HEK293 (cell line): ENCODE measurements at regions not wholly inside any gene's neighbourhood (a gene's known extent, or its start where the extent isn't known, plus 50 kb on each side); places are given as distances from the start of the nearest gene placed in this dataset.

Experiments
- CTCF ChIA-PET: fragments of 350-600 bp; formaldehyde crosslinking; extraction: SDS; loops from one replicate; lab custom pipeline; 2021; ENCODE audit warnings: antibody characterized with exemption; lab: Yijun Ruan, JAX
- POLR2A ChIA-PET: fragments of 300-600 bp; formaldehyde crosslinking; extraction: SDS; loops from one replicate; lab custom pipeline; 2020; ENCODE audit warnings: antibody characterized with exemption, inconsistent platforms; lab: Yijun Ruan, JAX
- H3K27ac ChIP-seq: fragments of 200-500 bp; sonication (Bioruptor generic); 2 replicates; pipeline ENCODE4 v1.5.1; 2014; ENCODE audit warnings: low read depth, low read length, control low read depth, inconsistent platforms; ENCODE audit errors: extremely low read depth
- H3K36me3 ChIP-seq, 2 experiments: fragments of 200-500 bp in 1 of 2; sonication (Bioruptor generic) in 1 of 2; 1 replicate in 1 of 2; 2 replicates in 1 of 2; pipeline ENCODE4 v1.5.1; 2014 to 2017; ENCODE audit warnings: inconsistent platforms in 2 of 2, low read length in 2 of 2; ENCODE audit not compliant: control insufficient read depth in 2 of 2, insufficient read depth in 1 of 2
- H3K4me1 ChIP-seq: fragments of 200-500 bp; sonication (Bioruptor generic); 2 replicates; pipeline ENCODE4 v1.5.1; 2014; ENCODE audit warnings: mild to moderate bottlenecking, low read length, inconsistent platforms; ENCODE audit not compliant: control insufficient read depth, insufficient read depth
- H3K4me3 ChIP-seq: 2 replicates; pipeline ENCODE4 v1.5.1; 2011; ENCODE audit warnings: low read depth, mild to moderate bottlenecking, control low read depth, low read length, moderate library complexity
- H3K9me3 ChIP-seq: fragments of 200-500 bp; sonication (Bioruptor generic); 2 replicates; pipeline ENCODE4 v1.5.1; 2014; ENCODE audit warnings: low read depth, low read length, inconsistent platforms; ENCODE audit not compliant: control insufficient read depth, insufficient read depth
- KLF16 ChIP-seq: fragments of 450-650 bp; formaldehyde crosslinking; IDR thresholded peaks from 2 replicates; pipeline ENCODE4 v1.5.1; 2017; ENCODE audit warnings: missing biosample characterization, missing genetic modification characterization
- KLF7 ChIP-seq: fragments of 450-650 bp; formaldehyde crosslinking; IDR thresholded peaks from 2 replicates; pipeline ENCODE4 v1.5.1; 2016; ENCODE audit warnings: missing biosample characterization, missing genetic modification characterization, borderline replicate concordance
- MZF1 ChIP-seq: fragments of 450-650 bp; formaldehyde crosslinking; IDR thresholded peaks from 2 replicates; pipeline ENCODE4 v1.5.1; 2017; ENCODE audit warnings: missing biosample characterization, missing genetic modification characterization, borderline replicate concordance
- OSR2 ChIP-seq: fragments of 450-650 bp; formaldehyde crosslinking; IDR thresholded peaks from 2 replicates; pipeline ENCODE4 v1.5.1; 2016; ENCODE audit warnings: missing biosample characterization, missing genetic modification characterization
- REPIN1 ChIP-seq: fragments of 450-650 bp; formaldehyde crosslinking; IDR thresholded peaks from 2 replicates; pipeline ENCODE4 v1.5.1; 2017; ENCODE audit warnings: missing biosample characterization, missing genetic modification characterization, low read depth
- SP2 ChIP-seq: fragments of 450-650 bp; formaldehyde crosslinking; IDR thresholded peaks from 2 replicates; pipeline ENCODE4 v1.5.1; 2016; ENCODE audit warnings: missing biosample characterization, missing genetic modification characterization
- SP7 ChIP-seq: fragments of 450-650 bp; formaldehyde crosslinking; IDR thresholded peaks from 2 replicates; pipeline ENCODE4 v1.5.1; 2016; ENCODE audit warnings: missing biosample characterization, missing genetic modification characterization
- TRIM28 ChIP-seq: IDR thresholded peaks from 2 replicates; pipeline ENCODE4 v1.6.1; 2011; ENCODE audit warnings: low read length, control low read depth, borderline replicate concordance
- ZIC2 ChIP-seq: fragments of 450-650 bp; formaldehyde crosslinking; IDR thresholded peaks from 2 replicates; pipeline ENCODE4 v1.5.1; 2016; ENCODE audit warnings: missing biosample characterization, missing genetic modification characterization
- ZNF133 ChIP-seq: fragments of 450-650 bp; formaldehyde crosslinking; IDR thresholded peaks from 2 replicates; pipeline ENCODE4 v1.5.1; 2016; ENCODE audit warnings: missing biosample characterization, missing genetic modification characterization
- ZNF202 ChIP-seq: fragments of 450-650 bp; formaldehyde crosslinking; IDR thresholded peaks from 2 replicates; pipeline ENCODE4 v1.5.1; 2016; ENCODE audit warnings: missing biosample characterization, missing genetic modification characterization, borderline replicate concordance
- ZNF211 ChIP-seq: fragments of 450-650 bp; formaldehyde crosslinking; IDR thresholded peaks from 2 replicates; pipeline ENCODE4 v1.5.1; 2016; ENCODE audit warnings: low read depth, missing biosample characterization, missing genetic modification characterization
- ZNF501 ChIP-seq: fragments of 450-650 bp; formaldehyde crosslinking; IDR thresholded peaks from 2 replicates; pipeline ENCODE4 v1.5.1; 2016; ENCODE audit warnings: missing biosample characterization, missing genetic modification characterization
- ZNF514 ChIP-seq: fragments of 450-650 bp; formaldehyde crosslinking; IDR thresholded peaks from 2 replicates; pipeline ENCODE4 v1.5.1; 2016; ENCODE audit warnings: missing biosample characterization, missing genetic modification characterization
- ZNF529 ChIP-seq: fragments of 450-650 bp; formaldehyde crosslinking; IDR thresholded peaks from 2 replicates; pipeline ENCODE4 v1.5.1; 2017; ENCODE audit warnings: missing genetic modification characterization, missing biosample characterization; ENCODE audit not compliant: insufficient replicate concordance
- ZNF571 ChIP-seq: fragments of 450-650 bp; formaldehyde crosslinking; IDR thresholded peaks from 2 replicates; pipeline ENCODE4 v1.5.0; 2017; ENCODE audit warnings: missing biosample characterization, missing genetic modification characterization
- ZNF621 ChIP-seq: fragments of 450-650 bp; formaldehyde crosslinking; IDR thresholded peaks from 2 replicates; pipeline ENCODE4 v1.5.1; 2017; ENCODE audit warnings: missing biosample characterization, missing genetic modification characterization
- ZNF664 ChIP-seq: fragments of 450-650 bp; formaldehyde crosslinking; IDR thresholded peaks from 2 replicates; pipeline ENCODE4 v1.5.1; 2016; ENCODE audit warnings: missing biosample characterization, missing genetic modification characterization
- ZNF747 ChIP-seq: fragments of 450-650 bp; formaldehyde crosslinking; IDR thresholded peaks from 2 replicates; pipeline ENCODE4 v1.5.1; 2016; ENCODE audit warnings: missing biosample characterization, missing genetic modification characterization
- ZNF777 ChIP-seq: fragments of 450-650 bp; formaldehyde crosslinking; IDR thresholded peaks from 2 replicates; pipeline ENCODE4 v1.5.1; 2017; ENCODE audit warnings: missing biosample characterization, missing genetic modification characterization, borderline replicate concordance
- ZNF843 ChIP-seq: fragments of 450-650 bp; formaldehyde crosslinking; IDR thresholded peaks from 2 replicates; pipeline ENCODE4 v1.5.1; 2016; ENCODE audit warnings: missing biosample characterization, missing genetic modification characterization
- ZSCAN16 ChIP-seq: fragments of 450-650 bp; formaldehyde crosslinking; IDR thresholded peaks from 2 replicates; pipeline ENCODE4 v1.5.1; 2016; ENCODE audit warnings: missing biosample characterization, missing genetic modification characterization
- TF ChIP-seq, protein P1 (sequence below): IDR thresholded peaks from 2 replicates; pipeline ENCODE4 v1.6.1; 2011; ENCODE audit warnings: mild to moderate bottlenecking, low read depth, low read length, borderline replicate concordance
- TF ChIP-seq, protein P2 (sequence below): fragments of 450-650 bp; formaldehyde crosslinking; IDR thresholded peaks from 2 replicates; pipeline ENCODE4 v1.5.1; 2016; ENCODE audit warnings: missing biosample characterization, missing genetic modification characterization
- TF ChIP-seq, protein P3 (sequence below): fragments of 450-650 bp; formaldehyde crosslinking; IDR thresholded peaks from 2 replicates; pipeline ENCODE4 v1.5.1; 2016; ENCODE audit warnings: missing biosample characterization, missing genetic modification characterization

DNA sequence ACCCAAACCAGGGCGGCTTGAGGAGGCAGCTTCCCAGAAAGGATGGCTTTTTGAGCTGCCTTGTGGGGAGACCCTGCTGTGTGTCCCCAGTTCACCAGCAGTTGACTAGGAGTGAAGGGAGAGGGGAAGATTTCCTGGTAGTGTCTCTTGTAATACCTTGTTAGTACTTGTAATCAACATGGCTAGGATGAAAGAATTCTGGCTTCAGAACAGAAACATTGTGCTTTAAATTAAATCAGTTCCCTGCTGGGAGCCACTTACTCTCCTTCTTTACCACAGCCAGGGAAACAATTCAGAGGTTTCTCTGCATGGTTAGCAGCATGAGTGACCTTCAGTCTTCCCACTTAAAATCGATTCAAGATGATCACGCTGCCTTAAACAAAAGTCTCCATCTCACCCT is 525.4 kb upstream of the ID4 start:
- H3K4me3 ChIP-seq, result no peak overlapping the region
- H3K27ac ChIP-seq, result no peak overlapping the region
- H3K36me3 ChIP-seq, result no peaks in the 10 kb centered on the region
- ChIA-PET CTCF (no interaction called here), POLR2A (no interaction called here)
- H3K9me3 ChIP-seq, result no peaks in the 10 kb centered on the region
- 0 out of 2 replicates have a peak, but pooled peaks cover 3% of the 10 kb centered on the region for H3K4me1 ChIP-seq
- TF ChIP-seq TRIM28, result 0 out of 2 replicates have a peak, but pooled peaks have one; percentile 19
- TF ChIP-seq ZNF621 (tag by site-specific recombination), result no peak
- TF ChIP-seq ZNF501, result no peak
- TF ChIP-seq, all 188 proteins: peak for 1

DNA sequence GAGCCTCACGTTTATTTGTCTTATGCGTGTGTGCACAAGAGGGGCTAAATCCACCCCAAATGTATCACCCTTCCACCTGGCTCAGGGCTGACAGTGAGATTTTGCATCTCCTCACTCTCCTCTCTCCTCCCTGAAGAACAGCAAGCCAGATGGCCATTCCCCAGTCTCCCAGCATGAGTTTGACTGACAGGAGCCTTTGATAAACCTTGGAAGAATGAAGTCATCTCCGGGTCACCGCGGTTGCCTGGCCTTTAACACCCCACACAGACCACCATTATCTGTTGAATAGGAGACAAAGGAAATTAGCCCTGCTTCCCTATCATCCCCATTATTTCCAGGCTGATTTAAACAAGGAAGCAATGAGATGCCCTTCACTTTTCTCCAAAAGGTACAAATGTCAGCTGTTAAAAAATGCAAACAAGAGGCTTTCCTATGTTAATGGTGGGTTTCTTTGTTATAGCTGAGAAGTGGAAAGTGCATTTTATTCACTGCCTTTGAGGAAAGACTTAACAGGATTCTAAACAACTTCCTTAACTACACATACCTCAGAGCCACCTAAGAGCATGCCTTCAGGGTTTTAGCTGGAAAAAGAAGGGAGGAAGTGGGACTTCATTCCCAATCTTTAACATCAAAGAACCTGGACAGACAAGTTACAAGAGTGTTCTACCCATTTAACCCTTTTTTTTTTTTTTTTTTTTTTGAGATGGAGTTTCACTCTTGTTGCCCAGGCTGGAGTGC is 524.8 kb upstream of the ID4 start:
- Histone ChIP-seq H3K27ac (no peak overlapping the region), H3K9me3 (no peaks in the 10 kb centered on the region), H3K36me3 (no peaks in the 10 kb centered on the region), H3K4me1 (0 out of 2 replicates have a peak, but pooled peaks cover 3% of the 10 kb centered on the region), H3K4me3 (no peak overlapping the region)
- TF ChIP-seq MZF1 (no peak), ZNF843 (no peak), ZNF747 (tag by site-specific recombination) (no peak), ZNF211 (tag by site-specific recombination) (no peak), ZNF571 (tag by site-specific recombination) (no peak), KLF16 (no peak)
- TF ChIP-seq, protein P1, sequence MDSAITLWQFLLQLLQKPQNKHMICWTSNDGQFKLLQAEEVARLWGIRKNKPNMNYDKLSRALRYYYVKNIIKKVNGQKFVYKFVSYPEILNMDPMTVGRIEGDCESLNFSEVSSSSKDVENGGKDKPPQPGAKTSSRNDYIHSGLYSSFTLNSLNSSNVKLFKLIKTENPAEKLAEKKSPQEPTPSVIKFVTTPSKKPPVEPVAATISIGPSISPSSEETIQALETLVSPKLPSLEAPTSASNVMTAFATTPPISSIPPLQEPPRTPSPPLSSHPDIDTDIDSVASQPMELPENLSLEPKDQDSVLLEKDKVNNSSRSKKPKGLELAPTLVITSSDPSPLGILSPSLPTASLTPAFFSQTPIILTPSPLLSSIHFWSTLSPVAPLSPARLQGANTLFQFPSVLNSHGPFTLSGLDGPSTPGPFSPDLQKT, result no peak
- CTCF ChIA-PET, result no interaction called here
- POLR2A ChIA-PET, result interaction anchor here (0.7 kb wide), 1 partner anchor 102 kb away, joined by 3 read pairs; no protein-coding TSS in a partner anchor

DNA sequence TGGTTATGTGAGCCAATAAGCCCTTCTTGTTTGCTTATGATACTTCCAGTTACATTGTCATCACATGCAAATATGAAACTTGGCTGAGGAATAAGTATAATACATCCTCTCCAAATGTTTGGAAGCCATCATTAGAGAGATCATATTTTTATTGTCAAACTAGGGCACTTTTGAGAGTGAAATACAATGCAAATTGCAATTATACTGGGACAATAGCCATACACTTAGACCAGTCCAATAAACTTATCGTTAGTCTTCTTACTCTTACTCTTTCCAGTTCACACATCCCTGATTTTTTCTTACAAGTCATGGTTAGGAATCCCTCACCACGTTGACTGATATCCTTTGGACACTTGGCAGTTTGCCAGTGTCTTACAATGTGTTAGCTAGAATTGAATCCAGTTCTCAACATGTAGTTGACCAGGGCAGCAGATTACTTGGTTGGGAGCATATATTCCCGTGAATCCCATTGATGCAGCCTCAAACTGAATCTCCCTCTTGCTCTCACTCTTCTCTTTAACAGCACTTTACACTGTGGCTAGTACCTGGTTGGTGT is 519.7 kb upstream of the ID4 start:
- Histone ChIP-seq H3K4me3 (no peak overlapping the region), H3K4me1 (no peaks in the 10 kb centered on the region; the same call in 1 of the 2 replicates), H3K36me3 (no peaks in the 10 kb centered on the region), H3K27ac (no peak overlapping the region), H3K9me3 (no peaks in the 10 kb centered on the region)
- CTCF ChIA-PET, result no interaction called here
- POLR2A ChIA-PET, result no interaction called here
- TF ChIP-seq, protein P2, sequence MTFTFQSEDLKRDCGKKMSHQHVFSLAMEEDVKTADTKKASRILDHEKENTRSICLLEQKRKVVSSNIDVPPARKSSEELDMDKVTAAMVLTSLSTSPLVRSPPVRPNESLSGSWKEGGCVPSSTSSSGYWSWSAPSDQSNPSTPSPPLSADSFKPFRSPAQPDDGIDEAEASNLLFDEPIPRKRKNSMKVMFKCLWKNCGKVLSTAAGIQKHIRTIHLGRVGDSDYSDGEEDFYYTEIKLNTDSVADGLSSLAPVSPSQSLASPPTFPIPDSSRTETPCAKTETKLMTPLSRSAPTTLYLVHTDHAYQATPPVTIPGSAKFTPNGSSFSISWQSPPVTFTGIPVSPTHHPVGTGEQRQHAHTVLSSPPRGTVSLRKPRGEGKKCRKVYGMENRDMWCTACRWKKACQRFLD (tag by site-specific recombination), result no peak
- TF ChIP-seq ZNF777 (tag by site-specific recombination) (no peak), OSR2 (tag by site-specific recombination) (no peak), ZNF202 (tag by site-specific recombination) (no peak), ZNF529 (no peak), ZNF133 (tag by site-specific recombination) (no peak), ZNF514 (tag by site-specific recombination) (no peak), ZNF664 (tag by site-specific recombination) (no peak), ZSCAN16 (tag by site-specific recombination) (no peak), ZNF747 (tag by site-specific recombination) (no peak), SP7 (tag by site-specific recombination) (no peak), KLF7 (tag by site-specific recombination) (no peak), SP2 (tag by site-specific recombination) (no peak), ZIC2 (tag by site-specific recombination) (no peak), REPIN1 (tag by site-specific recombination) (no peak)
- TF ChIP-seq, protein P3, sequence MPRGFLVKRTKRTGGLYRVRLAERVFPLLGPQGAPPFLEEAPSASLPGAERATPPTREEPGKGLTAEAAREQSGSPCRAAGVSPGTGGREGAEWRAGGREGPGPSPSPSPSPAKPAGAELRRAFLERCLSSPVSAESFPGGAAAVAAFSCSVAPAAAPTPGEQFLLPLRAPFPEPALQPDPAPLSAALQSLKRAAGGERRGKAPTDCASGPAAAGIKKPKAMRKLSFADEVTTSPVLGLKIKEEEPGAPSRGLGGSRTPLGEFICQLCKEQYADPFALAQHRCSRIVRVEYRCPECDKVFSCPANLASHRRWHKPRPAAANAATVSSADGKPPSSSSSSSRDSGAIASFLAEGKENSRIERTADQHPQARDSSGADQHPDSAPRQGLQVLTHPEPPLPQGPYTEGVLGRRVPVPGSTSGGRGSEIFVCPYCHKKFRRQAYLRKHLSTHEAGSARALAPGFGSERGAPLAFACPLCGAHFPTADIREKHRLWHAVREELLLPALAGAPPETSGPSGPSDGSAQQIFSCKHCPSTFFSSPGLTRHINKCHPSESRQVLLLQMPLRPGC (tag by site-specific recombination), result no peak
